ENCODE measurements at regions not wholly inside any gene's neighbourhood (a gene's known extent, or its start where the extent isn't known, plus 50 kb on each side); places are given as distances from the start of the nearest gene placed in this dataset.
"Not testable (repeated sequence)": the region's sequence is repeated elsewhere in the genome, so short reads cannot be mapped to it uniquely, and the experiment has no call there.

DNA sequence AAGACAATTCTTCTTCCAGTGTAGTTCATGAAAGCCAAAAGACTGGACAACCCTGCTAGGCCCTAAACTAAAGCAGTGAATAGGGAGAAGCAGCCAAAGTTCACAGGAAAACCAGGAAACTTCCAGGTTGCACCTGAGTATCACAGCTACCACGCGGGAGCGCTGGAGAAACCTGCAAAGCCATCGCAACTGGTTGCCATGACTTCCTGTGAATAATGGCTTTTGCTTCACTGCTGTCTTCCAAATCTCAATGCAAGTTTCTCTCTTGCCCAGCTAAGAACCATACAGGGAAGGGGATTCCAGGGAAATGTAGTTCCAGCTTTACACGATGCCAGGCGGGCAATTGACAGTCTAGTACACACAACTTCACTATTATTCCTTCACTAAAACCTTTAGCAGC lies 114.1 kb downstream of the GXYLT1 start:
- DNase-seq, result no peak

DNA sequence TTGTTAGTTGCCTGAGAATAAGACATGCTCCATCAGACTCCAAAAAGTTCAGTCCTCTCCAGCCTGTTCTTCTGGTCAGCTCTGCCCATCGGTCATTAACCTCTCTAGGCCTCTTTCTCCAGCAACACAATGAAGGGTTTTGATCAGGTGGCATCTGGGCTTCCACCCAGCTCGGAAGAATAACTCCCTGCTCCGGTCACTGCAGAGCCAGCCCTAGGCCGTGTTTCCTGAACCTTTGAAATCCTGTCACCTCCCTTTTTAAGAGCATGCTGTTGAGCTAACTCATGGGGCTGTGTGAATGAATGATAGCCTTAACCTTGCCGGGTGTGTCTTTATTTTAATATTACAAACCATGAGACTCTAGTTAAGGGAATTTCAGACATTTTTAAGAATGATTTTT lies 117.1 kb downstream of the GXYLT1 start:
- DNase-seq, result no peak

DNA sequence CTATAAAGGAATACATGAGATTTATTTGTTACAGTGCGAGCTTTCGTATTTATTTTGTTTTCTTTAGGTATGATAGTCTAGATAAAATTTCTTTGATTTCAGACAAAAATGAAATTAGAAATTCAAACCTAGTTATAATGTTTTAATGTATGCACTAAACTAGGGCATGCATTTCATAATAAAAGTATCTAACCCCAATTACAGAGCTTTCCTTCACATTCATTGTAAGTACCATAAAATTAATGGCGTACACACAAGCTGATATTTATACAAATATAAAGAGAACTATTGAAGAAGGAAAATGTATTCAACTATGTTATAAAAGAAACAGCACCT lies 120.2 kb downstream of the GXYLT1 start:
- DNase-seq, result no peak

- DNase-seq, result peak; percentile 29
Measured at GRCh38 chr12:42023733-42024494, 120.8 kb downstream of the GXYLT1 start.

DNA sequence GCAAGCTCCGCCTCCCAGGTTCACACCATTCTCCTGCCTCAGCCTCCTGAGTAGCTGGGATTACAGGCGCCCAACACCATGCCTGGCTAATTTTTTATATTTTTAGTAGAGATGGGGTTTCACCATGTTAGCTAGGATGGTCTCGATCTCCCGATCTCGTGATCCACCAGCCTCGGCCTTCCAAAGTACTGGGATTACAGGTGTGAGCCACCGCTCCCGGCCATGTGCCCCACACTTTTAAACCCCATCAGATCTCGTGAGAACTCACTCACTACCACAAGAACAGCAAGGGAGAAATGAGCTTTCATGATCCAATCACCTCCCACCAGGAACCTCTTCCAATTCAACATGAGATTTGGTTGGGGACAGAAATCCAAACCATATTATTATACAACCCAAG lies 122.7 kb downstream of the GXYLT1 start:
- DNase-seq, result not testable (repeated sequence)

DNA sequence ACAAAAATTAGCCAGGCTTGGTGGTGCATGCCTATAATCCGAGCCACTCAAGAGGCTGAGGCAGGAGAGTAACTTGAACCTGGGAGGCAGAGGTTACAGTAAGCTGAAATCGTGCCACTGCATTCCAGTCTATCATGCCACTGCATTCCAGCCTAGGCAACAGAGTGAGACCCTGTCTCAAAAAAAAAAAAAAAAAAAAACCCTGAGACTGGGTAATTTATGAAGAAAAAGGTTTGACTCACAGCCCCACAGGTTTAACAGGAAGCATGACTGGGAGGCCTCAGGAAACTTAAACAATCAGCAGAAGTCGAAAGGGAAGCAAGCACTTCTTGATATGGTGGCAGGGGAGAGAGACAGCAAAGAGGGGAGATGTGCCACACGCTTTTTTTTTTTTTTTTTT lies 123.2 kb downstream of the GXYLT1 start:
- no peak for DNase-seq

- no peak for DNase-seq
Measured at GRCh38 chr12:42020226-42020625, 124.4 kb downstream of the GXYLT1 start.

DNA sequence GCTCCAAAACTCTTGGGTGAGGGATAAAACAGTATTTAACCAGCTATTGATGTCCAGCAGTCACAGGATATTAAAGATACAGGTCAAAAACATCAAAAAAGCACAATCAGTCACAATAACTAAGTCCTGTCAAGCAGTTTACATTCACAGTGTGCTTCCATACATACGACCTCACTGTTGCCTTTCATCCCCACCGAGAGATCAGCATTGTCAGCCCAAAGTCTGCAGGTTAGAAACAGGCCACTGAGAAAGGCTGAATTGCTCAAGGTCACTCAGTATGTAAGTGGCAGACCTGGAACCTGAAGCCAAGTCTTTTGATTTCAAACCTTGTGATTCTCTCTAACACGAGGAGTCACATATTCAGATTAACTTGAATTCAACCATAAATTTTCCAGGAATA lies 124.9 kb downstream of the GXYLT1 start:
- no peak for DNase-seq

- no peak for DNase-seq
Measured at GRCh38 chr12:42017051-42017450, 127.6 kb downstream of the GXYLT1 start.

- DNase-seq, result no peak
Measured at GRCh38 chr12:42015051-42015461, 129.6 kb downstream of the GXYLT1 start.

GRCh38 chr12:42012501-42012900 lies 132.2 kb downstream of the GXYLT1 start:
- DNase-seq, result not testable (repeated sequence)

- no peak for DNase-seq
Measured at GRCh38 chr12:42010715-42011114, 134.0 kb downstream of the GXYLT1 start.

GRCh38 chr12:42010257-42010656 lies 134.4 kb downstream of the GXYLT1 start:
- DNase-seq, result no peak

- DNase-seq, result no peak
Measured at GRCh38 chr12:42008996-42009395, 135.7 kb downstream of the GXYLT1 start.

DNA sequence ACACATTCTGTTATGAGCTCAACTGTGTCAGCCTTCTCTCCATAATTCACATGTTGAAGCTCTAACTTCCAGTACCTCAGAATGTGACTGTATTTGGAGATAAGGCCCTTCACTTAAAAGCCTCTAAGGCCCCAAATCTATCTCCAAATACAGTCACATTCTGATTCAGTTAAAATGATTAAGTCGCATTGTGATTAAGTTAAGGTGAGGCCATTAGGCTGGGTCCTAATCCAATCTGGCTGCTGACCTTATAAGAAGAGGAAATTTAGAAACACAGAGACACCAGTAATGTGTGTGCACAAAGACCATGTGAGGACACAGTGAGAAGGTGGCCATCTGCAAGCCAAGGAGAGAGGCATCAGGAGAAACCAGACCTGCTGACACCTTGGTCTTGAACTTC lies 141.6 kb downstream of the GXYLT1 start:
- DNase-seq, result no peak

GRCh38 chr12:42002563-42002962 lies 142.1 kb downstream of the GXYLT1 start:
- DNase-seq, result no peak

DNA sequence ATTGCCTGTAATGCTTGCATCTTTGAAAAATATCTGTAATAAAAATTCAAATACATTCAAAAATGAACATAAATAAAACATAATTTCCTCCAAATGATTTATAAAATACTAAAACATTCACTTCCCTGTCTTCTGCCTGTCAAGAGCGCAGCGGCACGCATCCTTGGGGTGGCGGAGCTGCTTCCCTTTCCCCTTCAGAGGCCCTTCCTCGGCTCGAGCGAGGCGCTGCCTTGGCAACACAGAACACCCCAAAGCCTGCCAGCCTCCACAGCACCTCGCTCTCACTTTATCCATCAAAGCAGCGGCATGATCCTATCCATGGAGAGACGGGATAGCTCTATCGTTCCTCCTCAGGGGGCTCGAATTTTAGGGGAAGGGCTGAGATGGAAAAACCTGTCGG lies 146.2 kb downstream of the GXYLT1 start:
- no peak for DNase-seq

GRCh38 chr12:41993283-41993682 lies 151.4 kb downstream of the GXYLT1 start:
- DNase-seq, result no peak

- no peak for DNase-seq
Measured at GRCh38 chr12:41992692-41993215, 151.9 kb downstream of the GXYLT1 start.

DNA sequence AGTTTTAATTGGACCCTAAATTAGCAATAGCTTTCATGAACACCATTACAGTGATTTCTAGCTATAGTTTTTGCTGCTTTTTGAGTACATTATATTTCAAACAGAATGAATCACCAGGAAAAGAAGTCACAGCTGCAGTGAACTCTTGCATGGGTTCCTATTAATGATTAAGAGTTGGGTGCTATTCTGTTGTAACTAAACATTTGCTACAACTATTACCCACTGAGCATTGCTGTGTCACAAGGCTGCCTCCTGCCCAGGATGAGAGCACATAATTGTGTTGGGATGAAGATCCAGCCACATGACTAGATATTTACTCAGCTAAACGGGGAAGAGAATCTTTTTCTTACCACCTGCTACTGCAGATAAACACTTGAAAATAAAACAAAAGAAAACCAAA lies 152.7 kb downstream of the GXYLT1 start:
- DNase-seq, result no peak

DNA sequence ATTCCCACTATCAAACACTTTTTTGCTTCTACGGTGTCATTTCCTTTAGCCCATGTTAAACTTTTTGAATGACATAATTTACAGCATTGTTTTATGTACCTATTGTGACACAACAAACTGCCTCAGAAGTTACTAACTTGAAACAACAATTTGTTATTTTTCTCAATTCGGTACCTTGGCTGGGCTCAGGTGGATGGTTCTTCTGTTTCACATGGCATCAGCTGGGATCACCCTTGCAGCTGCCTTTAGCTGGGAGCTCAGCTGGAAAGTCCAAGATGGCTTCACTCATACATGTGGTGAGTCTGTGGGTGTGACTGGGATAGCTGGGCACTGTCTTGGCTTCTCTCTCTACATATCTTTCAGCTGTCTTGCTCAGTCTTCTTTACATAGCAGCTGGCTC lies 156.0 kb downstream of the GXYLT1 start:
- DNase-seq, result no peak

- not testable (repeated sequence) for DNase-seq
Measured at GRCh38 chr12:41986513-41986912, 158.2 kb downstream of the GXYLT1 start.

DNA sequence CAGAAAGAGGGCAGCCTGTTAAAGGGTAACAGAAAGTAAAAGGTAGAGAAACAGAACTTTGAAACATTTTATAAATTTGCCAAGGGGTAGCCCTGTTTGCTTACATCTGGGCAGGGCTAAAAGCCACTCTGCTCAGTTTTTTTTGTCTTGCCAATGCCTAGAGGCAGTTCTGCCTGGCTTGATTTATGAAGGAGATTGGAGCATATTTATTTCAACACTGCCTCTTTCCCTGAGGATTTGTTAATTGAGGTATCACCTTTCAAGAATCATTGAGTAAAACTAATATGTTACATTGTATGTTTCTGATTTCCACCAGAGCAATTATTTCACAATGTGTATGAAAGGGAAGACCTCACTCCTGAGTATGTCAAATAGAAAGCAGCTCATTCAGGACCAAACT lies 160.8 kb downstream of the GXYLT1 start:
- DNase-seq, result no peak

DNA sequence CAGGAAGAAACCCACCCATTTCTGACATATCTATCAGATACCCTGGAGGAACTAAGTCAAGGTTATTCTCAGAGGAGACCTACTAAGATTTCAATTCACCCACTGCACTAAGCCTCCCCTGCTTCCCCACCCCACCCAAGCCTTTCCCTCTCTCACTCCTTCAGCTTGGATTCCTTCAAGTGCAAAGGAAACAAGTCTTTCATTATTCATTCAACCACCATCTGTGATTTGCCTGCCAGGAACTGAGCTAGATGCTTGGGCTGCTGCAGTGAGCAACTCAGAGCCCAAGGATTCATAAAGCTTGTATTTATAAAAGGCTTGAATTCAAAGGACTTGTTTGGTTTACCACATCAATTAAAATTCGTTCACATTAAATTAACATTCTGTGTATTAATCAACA lies 161.3 kb downstream of the GXYLT1 start:
- DNase-seq, result no peak

DNA sequence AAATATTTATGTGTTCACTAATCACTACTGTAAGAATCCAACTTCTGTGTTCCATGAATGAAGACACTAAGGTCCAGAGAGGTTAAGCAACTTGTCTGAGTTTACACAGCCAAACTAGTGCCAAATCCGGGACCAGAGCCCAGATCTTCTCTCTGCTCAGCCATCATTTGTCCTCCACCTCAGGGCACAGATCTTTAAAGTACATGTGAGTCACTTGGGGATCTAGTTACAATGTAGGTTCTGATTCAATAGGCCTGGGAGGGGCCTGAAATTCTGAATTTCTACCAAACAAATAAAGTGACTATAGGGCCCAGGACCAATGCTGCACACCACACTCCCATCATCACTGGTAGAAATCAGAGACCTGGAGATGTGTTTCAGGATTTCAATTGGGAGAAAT lies 162.9 kb downstream of the GXYLT1 start:
- no peak for DNase-seq

Measured in NCI-H345 (cell line).